HEK293 (cell line): ENCODE measurements at regions not wholly inside any gene's neighbourhood (a gene's known extent, or its start where the extent isn't known, plus 50 kb on each side); places are given as distances from the start of the nearest gene placed in this dataset.

ENCODE experiments used
- CTCF ChIA-PET: fragments of 350-600 bp; formaldehyde crosslinking; extraction: SDS; loops from one replicate; lab custom pipeline; 2021; ENCODE audit warnings: antibody characterized with exemption; lab: Yijun Ruan, JAX
- POLR2A ChIA-PET: fragments of 300-600 bp; formaldehyde crosslinking; extraction: SDS; loops from one replicate; lab custom pipeline; 2020; ENCODE audit warnings: antibody characterized with exemption, inconsistent platforms; lab: Yijun Ruan, JAX
- H3K27ac ChIP-seq: fragments of 200-500 bp; sonication (Bioruptor generic); 2 replicates; pipeline ENCODE4 v1.5.1; 2014; ENCODE audit warnings: low read depth, low read length, control low read depth, inconsistent platforms; ENCODE audit errors: extremely low read depth
- H3K36me3 ChIP-seq, 2 experiments: fragments of 200-500 bp in 1 of 2; sonication (Bioruptor generic) in 1 of 2; 1 replicate in 1 of 2; 2 replicates in 1 of 2; pipeline ENCODE4 v1.5.1; 2014 to 2017; ENCODE audit warnings: inconsistent platforms in 2 of 2, low read length in 2 of 2; ENCODE audit not compliant: control insufficient read depth in 2 of 2, insufficient read depth in 1 of 2
- H3K4me1 ChIP-seq: fragments of 200-500 bp; sonication (Bioruptor generic); 2 replicates; pipeline ENCODE4 v1.5.1; 2014; ENCODE audit warnings: mild to moderate bottlenecking, low read length, inconsistent platforms; ENCODE audit not compliant: control insufficient read depth, insufficient read depth
- H3K4me3 ChIP-seq: 2 replicates; pipeline ENCODE4 v1.5.1; 2011; ENCODE audit warnings: low read depth, mild to moderate bottlenecking, control low read depth, low read length, moderate library complexity
- H3K9me3 ChIP-seq: fragments of 200-500 bp; sonication (Bioruptor generic); 2 replicates; pipeline ENCODE4 v1.5.1; 2014; ENCODE audit warnings: low read depth, low read length, inconsistent platforms; ENCODE audit not compliant: control insufficient read depth, insufficient read depth
- ATF2 ChIP-seq: fragments of 450-650 bp; formaldehyde crosslinking; IDR thresholded peaks from 2 replicates; pipeline ENCODE4 v1.5.1; 2016; ENCODE audit warnings: missing biosample characterization, missing genetic modification characterization, low read depth
- GLIS2 ChIP-seq: fragments of 450-650 bp; formaldehyde crosslinking; IDR thresholded peaks from 2 replicates; pipeline ENCODE4 v1.5.1; 2016; ENCODE audit warnings: missing biosample characterization, missing genetic modification characterization
- KLF7 ChIP-seq: fragments of 450-650 bp; formaldehyde crosslinking; IDR thresholded peaks from 2 replicates; pipeline ENCODE4 v1.5.1; 2016; ENCODE audit warnings: missing biosample characterization, missing genetic modification characterization, borderline replicate concordance
- KLF8 ChIP-seq: fragments of 450-650 bp; formaldehyde crosslinking; IDR thresholded peaks from 2 replicates; pipeline ENCODE4 v1.5.1; 2016; ENCODE audit warnings: missing biosample characterization, missing genetic modification characterization
- SCRT1 ChIP-seq: fragments of 450-650 bp; formaldehyde crosslinking; IDR thresholded peaks from 2 replicates; pipeline ENCODE4 v1.5.1; 2016; ENCODE audit warnings: missing biosample characterization, missing genetic modification characterization, borderline replicate concordance
- ZBTB6 ChIP-seq: fragments of 450-650 bp; formaldehyde crosslinking; IDR thresholded peaks from 2 replicates; pipeline ENCODE4 v1.5.1; 2017; ENCODE audit warnings: missing biosample characterization, missing genetic modification characterization
- ZNF121 ChIP-seq: fragments of 450-650 bp; formaldehyde crosslinking; IDR thresholded peaks from 2 replicates; pipeline ENCODE4 v1.5.1; 2016; ENCODE audit warnings: missing biosample characterization, missing genetic modification characterization
- ZNF169 ChIP-seq: fragments of 450-650 bp; formaldehyde crosslinking; IDR thresholded peaks from 2 replicates; pipeline ENCODE4 v1.5.1; 2016; ENCODE audit warnings: missing biosample characterization, missing genetic modification characterization
- ZNF174 ChIP-seq: fragments of 450-650 bp; formaldehyde crosslinking; IDR thresholded peaks from 2 replicates; pipeline ENCODE4 v1.5.0; 2017; ENCODE audit warnings: missing biosample characterization, mild to moderate bottlenecking, missing genetic modification characterization
- ZNF184 ChIP-seq: fragments of 450-650 bp; IDR thresholded peaks from 2 replicates; pipeline ENCODE4 v1.5.1; 2018; ENCODE audit warnings: missing biosample characterization, mild to moderate bottlenecking, missing genetic modification characterization
- ZNF280D ChIP-seq: fragments of 450-650 bp; formaldehyde crosslinking; IDR thresholded peaks from 2 replicates; pipeline ENCODE4 v1.5.1; 2016; ENCODE audit warnings: missing biosample characterization, missing genetic modification characterization
- ZNF292 ChIP-seq: fragments of 450-650 bp; formaldehyde crosslinking; IDR thresholded peaks from 2 replicates; pipeline ENCODE4 v1.5.1; 2016; ENCODE audit warnings: low read depth, missing biosample characterization, missing genetic modification characterization, borderline replicate concordance
- ZNF302 ChIP-seq: fragments of 450-650 bp; formaldehyde crosslinking; IDR thresholded peaks from 2 replicates; pipeline ENCODE4 v1.5.1; 2016; ENCODE audit warnings: missing biosample characterization, missing genetic modification characterization, low read depth
- ZNF423 ChIP-seq: fragments of 450-650 bp; formaldehyde crosslinking; IDR thresholded peaks from 2 replicates; pipeline ENCODE4 v1.5.1; 2016; ENCODE audit warnings: missing biosample characterization, missing genetic modification characterization
- ZNF433 ChIP-seq: fragments of 450-650 bp; formaldehyde crosslinking; IDR thresholded peaks from 2 replicates; pipeline ENCODE4 v1.5.1; 2016; ENCODE audit warnings: missing biosample characterization, missing genetic modification characterization, low read depth
- ZNF521 ChIP-seq: fragments of 450-650 bp; formaldehyde crosslinking; IDR thresholded peaks from 2 replicates; pipeline ENCODE4 v1.5.1; 2017; ENCODE audit warnings: missing biosample characterization, mild to moderate bottlenecking, missing genetic modification characterization
- ZNF571 ChIP-seq: fragments of 450-650 bp; formaldehyde crosslinking; IDR thresholded peaks from 2 replicates; pipeline ENCODE4 v1.5.0; 2017; ENCODE audit warnings: missing biosample characterization, missing genetic modification characterization
- ZNF626 ChIP-seq: fragments of 450-650 bp; sonication (Bioruptor Pico); formaldehyde crosslinking; IDR thresholded peaks from 2 replicates; pipeline ENCODE4 v1.5.1; 2018; ENCODE audit warnings: missing biosample characterization, missing genetic modification characterization, inconsistent platforms
- ZNF660 ChIP-seq: fragments of 450-650 bp; IDR thresholded peaks from 2 replicates; pipeline ENCODE4 v1.5.1; 2018; ENCODE audit warnings: missing biosample characterization, mild to moderate bottlenecking, missing genetic modification characterization
- ZNF707 ChIP-seq: fragments of 450-650 bp; formaldehyde crosslinking; IDR thresholded peaks from 2 replicates; pipeline ENCODE4 v1.5.1; 2016; ENCODE audit warnings: missing biosample characterization, missing genetic modification characterization
- ZSCAN23 ChIP-seq: fragments of 450-650 bp; formaldehyde crosslinking; IDR thresholded peaks from 2 replicates; pipeline ENCODE4 v1.5.1; 2016; ENCODE audit warnings: missing biosample characterization, missing genetic modification characterization
- TF ChIP-seq, protein P1 (sequence below): fragments of 450-650 bp; formaldehyde crosslinking; IDR thresholded peaks from 2 replicates; pipeline ENCODE4 v1.5.1; 2016; ENCODE audit warnings: missing biosample characterization, missing genetic modification characterization

- no peak for TF ChIP-seq ZNF571
- no peak for TF ChIP-seq ZNF660 (tag by site-specific recombination)
- TF ChIP-seq ZNF707: no peak
- TF ChIP-seq ZNF280D (tag by site-specific recombination): no peak
Observed at GRCh38 chr5:93358176-93358575, 222.8 kb downstream of the NR2F1-AS1 start (continued).

DNA sequence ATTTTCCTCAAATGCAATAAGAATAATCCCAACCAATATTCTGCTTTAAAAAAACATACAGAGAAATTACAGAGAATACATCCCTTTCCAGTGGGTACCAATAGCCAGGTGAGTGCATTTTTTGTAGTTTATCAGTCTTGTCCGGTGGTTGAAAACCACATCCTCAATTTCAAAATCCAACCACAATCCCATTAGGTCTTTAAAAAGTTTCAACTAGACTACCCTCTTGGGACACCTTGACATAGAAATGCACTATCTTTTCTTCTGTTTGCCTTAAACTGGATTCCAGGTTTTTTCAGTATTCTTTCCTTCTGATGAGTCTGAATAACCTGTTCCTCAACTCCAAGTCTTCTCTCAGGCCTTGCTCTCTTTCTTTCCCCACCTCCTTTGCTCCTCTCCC lies 223.3 kb downstream of the NR2F1-AS1 start:
- H3K27ac ChIP-seq: no peak overlapping the region
- TF ChIP-seq SCRT1 (0 out of 2 replicates have a peak, but pooled peaks have one; percentile 13), ZNF302 (tag by site-specific recombination) (no peak)
- TF ChIP-seq, all 188 proteins: peak for 1
- ChIA-PET POLR2A (no interaction called here), CTCF (no interaction called here)
- Histone ChIP-seq H3K36me3 (no peaks in the 10 kb centered on the region), H3K4me1 (peaks cover 11% of the 10 kb centered on the region), H3K9me3 (no peaks in the 10 kb centered on the region), H3K4me3 (no peak overlapping the region)

GRCh38 chr5:93355691-93356090 lies 225.3 kb downstream of the NR2F1-AS1 start:
- ChIA-PET CTCF (no interaction called here), POLR2A (no interaction called here)
- Histone ChIP-seq H3K9me3 (no peaks in the 10 kb centered on the region), H3K4me3 (no peak overlapping the region), H3K36me3 (no peaks in the 10 kb centered on the region), H3K4me1 (peaks cover 11% of the 10 kb centered on the region), H3K27ac (no peak overlapping the region)
- TF ChIP-seq ZNF626 (no peak), ZNF521 (tag by site-specific recombination) (no peak), ZNF184 (no peak), KLF8 (tag by site-specific recombination) (no peak), ZNF121 (tag by site-specific recombination) (no peak), ATF2 (tag by site-specific recombination) (no peak), ZNF707 (no peak)
- TF ChIP-seq, protein P1, sequence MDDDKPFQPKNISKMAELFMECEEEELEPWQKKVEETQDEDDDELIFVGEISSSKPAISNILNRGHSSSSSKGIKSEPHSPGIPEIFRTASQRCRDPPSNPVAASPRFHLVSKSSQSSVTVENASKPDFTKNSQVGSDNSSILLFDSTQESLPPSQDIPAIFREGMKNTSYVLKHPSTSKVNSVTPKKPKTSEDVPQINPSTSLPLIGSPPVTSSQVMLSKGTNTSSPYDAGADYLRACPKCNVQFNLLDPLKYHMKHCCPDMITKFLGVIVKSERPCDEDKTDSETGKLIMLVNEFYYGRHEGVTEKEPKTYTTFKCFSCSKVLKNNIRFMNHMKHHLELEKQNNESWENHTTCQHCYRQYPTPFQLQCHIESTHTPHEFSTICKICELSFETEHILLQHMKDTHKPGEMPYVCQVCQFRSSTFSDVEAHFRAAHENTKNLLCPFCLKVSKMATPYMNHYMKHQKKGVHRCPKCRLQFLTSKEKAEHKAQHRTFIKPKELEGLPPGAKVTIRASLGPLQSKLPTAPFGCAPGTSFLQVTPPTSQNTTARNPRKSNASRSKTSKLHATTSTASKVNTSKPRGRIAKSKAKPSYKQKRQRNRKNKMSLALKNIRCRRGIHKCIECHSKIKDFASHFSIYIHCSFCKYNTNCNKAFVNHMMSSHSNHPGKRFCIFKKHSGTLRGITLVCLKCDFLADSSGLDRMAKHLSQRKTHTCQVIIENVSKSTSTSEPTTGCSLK (tag by site-specific recombination): no peak

DNA sequence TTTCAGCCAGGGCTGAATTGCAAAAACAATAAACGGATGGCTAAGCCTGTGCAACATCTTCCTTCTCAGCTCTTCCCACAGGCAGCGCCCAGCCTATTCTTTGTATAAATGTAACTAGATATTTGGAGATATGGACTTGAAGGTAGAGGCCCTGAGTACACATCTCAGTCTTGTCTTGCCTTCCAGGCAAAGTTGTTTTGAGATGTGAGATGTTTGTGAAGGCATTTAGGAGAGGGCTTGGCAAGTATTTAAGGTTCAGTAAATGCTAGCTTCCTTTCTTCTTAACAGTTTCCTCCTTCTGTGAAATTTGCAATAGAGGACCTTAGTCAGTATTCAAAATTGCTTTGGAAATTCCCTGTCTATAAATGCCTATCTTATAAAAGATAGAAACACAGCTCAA lies 228.8 kb downstream of the NR2F1-AS1 start:
- TF ChIP-seq GLIS2 (tag by site-specific recombination) (no peak), ZSCAN23 (no peak), ZNF174 (tag by site-specific recombination) (no peak), KLF7 (tag by site-specific recombination) (no peak), ZNF423 (tag by site-specific recombination) (no peak), ZNF169 (tag by site-specific recombination) (no peak), ZBTB6 (no peak), ZNF292 (tag by site-specific recombination) (no peak), ZNF433 (tag by site-specific recombination) (no peak)
- H3K27ac ChIP-seq: no peak overlapping the region
- CTCF ChIA-PET: interaction anchor here (0.6 kb wide), 1 partner anchor 9 kb away, joined by 4 read pairs; no protein-coding TSS in a partner anchor
- no peaks in the 10 kb centered on the region for H3K9me3 ChIP-seq
- no peak overlapping the region for H3K4me3 ChIP-seq
- POLR2A ChIA-PET: no interaction called here
- no peaks in the 10 kb centered on the region for H3K36me3 ChIP-seq
- peaks cover 3% of the 10 kb centered on the region; the same call in 1 of the 2 replicates for H3K4me1 ChIP-seq
